ENCODE measurements at regions not wholly inside any gene's neighbourhood (a gene's known extent, or its start where the extent isn't known, plus 50 kb on each side); places are given as distances from the start of the nearest gene placed in this dataset.
"Not testable (repeated sequence)": the region's sequence is repeated elsewhere in the genome, so short reads cannot be mapped to it uniquely, and the experiment has no call there.

DNA sequence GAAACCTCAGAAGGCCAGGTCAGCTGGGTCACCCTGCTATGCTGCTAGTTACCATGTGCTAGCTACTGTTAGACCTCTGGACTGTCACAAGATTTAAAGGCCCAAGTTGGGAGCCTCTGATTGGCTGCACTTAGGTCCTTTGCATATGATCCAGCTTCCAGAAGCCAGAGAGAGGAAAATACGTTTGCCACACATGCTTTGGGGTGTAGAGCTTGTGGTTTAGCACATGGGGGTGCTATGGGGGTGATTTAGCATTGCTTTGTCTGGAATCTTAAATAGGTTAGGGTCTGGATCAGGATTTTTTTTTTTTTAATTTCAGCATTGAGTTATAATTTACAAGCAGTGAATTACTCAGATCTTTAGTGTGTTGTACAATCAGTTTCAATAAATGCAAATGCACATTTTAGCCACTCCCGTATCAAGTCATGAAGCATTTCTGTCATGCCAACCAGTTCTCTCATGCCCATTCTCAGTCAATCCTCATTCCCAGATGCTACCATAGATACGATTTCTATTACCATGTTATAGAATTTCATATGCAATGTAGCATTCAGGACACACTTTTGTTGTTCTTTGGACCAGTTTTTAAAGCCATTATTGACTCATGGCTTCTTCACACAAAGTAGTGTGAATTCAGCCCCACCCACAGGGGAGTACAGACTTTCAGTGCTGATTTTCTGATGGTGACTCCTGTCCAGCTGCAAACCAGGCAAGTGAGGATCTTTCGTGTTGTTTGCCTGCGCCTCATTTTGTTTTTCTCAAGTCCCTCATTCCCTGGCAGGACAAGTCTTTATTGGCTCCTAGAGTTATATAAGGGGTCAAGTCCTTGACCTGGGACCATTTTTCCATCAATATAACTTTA is 250.4 kb downstream of the LRRC70 start:
- no peak overlapping the region for H3K27ac Mint-ChIP-seq
- ChIA-PET CTCF (interaction anchor here (0.6 kb wide), 1 partner anchor 1112 kb away, joined by 3 read pairs; no protein-coding TSS in a partner anchor), POLR2A (no interaction called here)
- H3K36me3 Mint-ChIP-seq (ENCODE audit: low read depth), result no peaks in the 10 kb centered on the region
- H3K9me3 Mint-ChIP-seq, result peaks cover 3% of the 10 kb centered on the region
- H3K27me3 Mint-ChIP-seq, result peaks cover 2% of the 10 kb centered on the region
- no peaks in the 10 kb centered on the region for H3K4me1 Mint-ChIP-seq
- no peak overlapping the region for H3K4me3 Mint-ChIP-seq
- DNase-seq, result no peak

DNA sequence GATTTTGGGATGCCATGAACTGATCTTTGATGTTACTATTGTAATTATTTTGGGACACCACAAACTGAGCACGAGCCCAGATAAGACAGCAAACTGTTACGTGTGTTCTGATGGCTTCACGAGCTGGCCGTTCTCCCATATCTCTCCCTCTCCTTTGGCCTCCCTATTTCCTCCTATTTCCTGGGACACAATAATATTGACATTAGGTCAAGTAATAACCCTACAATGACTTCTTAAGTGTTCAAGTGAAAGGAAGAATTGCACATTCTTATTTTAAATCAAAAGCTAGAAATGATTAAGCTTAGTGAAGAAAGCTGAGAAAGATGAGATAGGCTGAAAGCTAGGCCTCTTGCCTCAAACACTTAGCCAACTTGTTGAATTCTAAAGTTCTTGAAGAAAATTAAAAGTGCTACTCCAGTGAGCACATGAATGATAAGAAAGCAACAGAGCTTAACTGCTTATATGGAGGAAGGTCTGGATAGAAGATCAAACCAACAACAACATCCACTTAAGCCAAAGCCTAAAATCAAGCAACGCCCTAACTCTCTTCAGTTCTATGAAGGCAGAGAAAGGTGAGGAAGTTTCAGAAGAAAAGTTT is 247.1 kb downstream of the LRRC70 start:
- no peaks in the 10 kb centered on the region for H3K9me3 Mint-ChIP-seq
- no peak overlapping the region for H3K4me3 Mint-ChIP-seq
- peaks cover 2% of the 10 kb centered on the region for H3K27me3 Mint-ChIP-seq
- CTCF ChIA-PET, result no interaction called here
- no peak overlapping the region for H3K27ac Mint-ChIP-seq
- POLR2A ChIA-PET, result no interaction called here
- no peaks in the 10 kb centered on the region for H3K4me1 Mint-ChIP-seq
- no peaks in the 10 kb centered on the region for H3K36me3 Mint-ChIP-seq (ENCODE audit: low read depth)
- DNase-seq, result no peak

DNA sequence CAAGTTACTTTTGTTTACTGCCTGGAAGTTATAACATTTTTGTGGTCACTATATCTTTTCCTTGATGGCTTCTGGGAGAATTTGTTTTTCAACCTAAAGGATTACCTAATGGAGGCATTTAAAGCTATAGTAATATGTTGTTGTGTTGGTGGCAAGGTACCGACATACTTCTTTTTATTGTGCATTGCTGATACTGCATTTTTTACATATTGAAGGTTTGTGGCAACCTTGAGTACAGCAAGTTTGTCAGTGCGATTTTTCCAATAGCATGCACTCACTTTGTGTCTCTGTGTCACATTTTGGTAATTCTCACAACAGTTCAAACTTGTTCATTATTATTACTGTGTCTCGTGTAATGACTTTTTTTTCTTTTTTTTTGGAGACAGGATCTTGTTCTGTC is 246.3 kb downstream of the LRRC70 start:
- Mint-ChIP-seq H3K27me3 (peaks cover 2% of the 10 kb centered on the region), H3K4me1 (no peaks in the 10 kb centered on the region), H3K27ac (no peak overlapping the region), H3K36me3 (ENCODE audit: low read depth) (no peaks in the 10 kb centered on the region), H3K9me3 (no peaks in the 10 kb centered on the region), H3K4me3 (no peak overlapping the region)
- ChIA-PET POLR2A (no interaction called here), CTCF (no interaction called here)
- no peak for DNase-seq

DNA sequence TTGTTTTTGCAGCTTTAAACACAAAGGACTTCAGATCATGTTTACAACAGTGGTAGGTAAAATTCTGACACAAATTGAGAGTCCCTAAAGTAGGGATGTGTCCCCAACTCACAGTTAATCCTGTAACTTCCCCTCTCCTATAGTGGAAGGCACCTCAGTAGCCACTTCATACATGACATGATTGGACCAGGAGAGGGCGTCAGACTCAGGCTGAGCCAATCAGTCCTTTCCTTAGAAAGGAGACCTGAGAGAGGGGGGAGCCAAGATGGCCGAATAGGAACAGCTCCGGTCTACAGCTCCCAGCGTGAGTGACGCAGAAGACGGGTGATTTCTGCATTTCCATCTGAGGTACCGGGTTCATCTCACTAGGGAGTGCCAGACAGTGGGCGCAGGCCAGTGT is 238.4 kb downstream of the LRRC70 start:
- POLR2A ChIA-PET; H3K36me3 Mint-ChIP-seq (ENCODE audit: low read depth); CTCF ChIA-PET; H3K27me3 Mint-ChIP-seq; DNase-seq; H3K4me3 Mint-ChIP-seq; H3K4me1 Mint-ChIP-seq; H3K9me3 Mint-ChIP-seq; H3K27ac Mint-ChIP-seq: not testable (repeated sequence)

DNA sequence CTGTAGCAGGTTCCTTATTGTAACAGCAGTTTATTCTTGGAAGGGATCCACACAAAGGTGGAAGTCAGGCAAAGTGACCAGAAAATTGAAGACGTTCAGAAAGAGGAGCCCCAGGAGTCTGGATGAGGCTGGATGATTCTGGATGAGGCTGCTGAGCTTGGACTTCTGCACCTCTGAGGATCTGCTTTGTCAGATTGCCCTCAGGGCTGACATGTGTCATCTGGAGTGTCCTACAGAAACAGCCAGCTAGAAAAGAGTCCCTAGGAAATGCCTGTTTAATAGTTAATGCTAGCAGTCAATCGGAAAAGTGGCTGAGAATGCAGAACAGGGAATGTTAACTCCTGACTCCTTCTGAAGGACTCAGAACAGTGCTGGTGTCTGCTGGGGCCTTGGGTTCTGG is 236.4 kb downstream of the LRRC70 start:
- CTCF ChIA-PET, result no interaction called here

DNA sequence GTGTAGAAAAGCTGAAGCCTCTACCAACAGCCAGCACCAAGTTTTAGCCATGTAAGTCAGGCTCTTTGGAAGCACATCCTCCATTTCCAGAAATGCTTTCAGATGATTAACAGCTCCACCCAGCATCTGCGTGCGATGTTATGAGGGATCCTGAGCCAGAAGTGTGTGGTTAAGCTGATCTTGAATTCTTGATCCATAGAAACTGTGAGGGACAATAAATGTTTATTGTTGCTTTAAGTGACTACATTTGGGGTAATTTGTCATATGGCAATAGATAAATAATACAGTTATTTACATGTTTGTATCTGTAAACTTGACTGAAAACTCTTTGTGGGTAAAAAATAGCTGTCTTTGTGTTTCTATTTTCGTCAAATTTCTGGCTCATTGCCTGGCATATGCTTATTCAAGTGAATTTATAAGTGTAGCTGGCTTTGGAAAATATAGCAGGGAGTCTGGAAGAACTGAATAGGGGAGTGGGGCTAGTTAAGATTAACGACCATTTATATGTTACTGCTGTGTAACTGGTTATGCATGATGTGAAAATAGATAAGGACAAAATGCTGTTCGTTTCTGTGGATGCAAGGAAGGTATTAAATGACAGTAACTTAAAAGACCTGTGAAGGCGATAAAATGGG is 234.1 kb downstream of the LRRC70 start:
- POLR2A ChIA-PET, result no interaction called here
- CTCF ChIA-PET, result no interaction called here
- no peak for DNase-seq
- H3K9me3 Mint-ChIP-seq, result no peaks in the 10 kb centered on the region
- H3K27ac Mint-ChIP-seq, result no peak overlapping the region
- H3K36me3 Mint-ChIP-seq (ENCODE audit: low read depth), result no peaks in the 10 kb centered on the region
- no peak overlapping the region for H3K4me3 Mint-ChIP-seq
- H3K27me3 Mint-ChIP-seq, result no peaks in the 10 kb centered on the region
- no peaks in the 10 kb centered on the region for H3K4me1 Mint-ChIP-seq

More for the DNA sequence above, 236.4 kb downstream of the LRRC70 start:
- Mint-ChIP-seq H3K27ac (no peak overlapping the region), H3K36me3 (ENCODE audit: low read depth) (no peaks in the 10 kb centered on the region), H3K4me1 (no peaks in the 10 kb centered on the region), H3K27me3 (no peaks in the 10 kb centered on the region), H3K4me3 (no peak overlapping the region), H3K9me3 (no peaks in the 10 kb centered on the region)
- POLR2A ChIA-PET, result interaction anchor here (0.7 kb wide), 1 partner anchor 110 kb away, joined by 3 read pairs; no protein-coding TSS in a partner anchor
- no peak for DNase-seq

DNA sequence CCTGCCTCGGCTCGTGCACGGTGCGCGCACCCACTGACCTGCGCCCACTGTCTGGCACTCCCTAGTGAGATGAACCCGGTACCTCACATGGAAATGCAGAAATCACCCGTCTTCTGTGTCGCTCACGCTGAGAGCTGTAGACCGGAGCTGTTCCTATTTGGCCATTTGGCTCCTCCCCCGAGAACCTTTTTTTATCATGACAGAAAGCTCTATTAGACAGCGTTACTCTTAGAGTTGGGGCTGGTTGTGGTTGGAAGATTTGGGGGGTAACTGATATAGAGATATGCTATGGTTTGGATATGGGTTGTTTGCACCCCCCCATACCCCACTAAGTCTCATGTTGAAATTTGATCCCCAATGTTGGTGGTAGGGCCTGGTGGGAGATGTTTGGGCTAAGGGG is 226.2 kb downstream of the LRRC70 start:
- H3K4me3 Mint-ChIP-seq, result peak overlapping the region; percentile 72
- CTCF ChIA-PET; H3K27me3 Mint-ChIP-seq; POLR2A ChIA-PET; H3K9me3 Mint-ChIP-seq; DNase-seq; H3K36me3 Mint-ChIP-seq (ENCODE audit: low read depth); H3K4me1 Mint-ChIP-seq: not testable (repeated sequence)
- H3K27ac Mint-ChIP-seq, result peak overlapping the region; percentile 54

DNA sequence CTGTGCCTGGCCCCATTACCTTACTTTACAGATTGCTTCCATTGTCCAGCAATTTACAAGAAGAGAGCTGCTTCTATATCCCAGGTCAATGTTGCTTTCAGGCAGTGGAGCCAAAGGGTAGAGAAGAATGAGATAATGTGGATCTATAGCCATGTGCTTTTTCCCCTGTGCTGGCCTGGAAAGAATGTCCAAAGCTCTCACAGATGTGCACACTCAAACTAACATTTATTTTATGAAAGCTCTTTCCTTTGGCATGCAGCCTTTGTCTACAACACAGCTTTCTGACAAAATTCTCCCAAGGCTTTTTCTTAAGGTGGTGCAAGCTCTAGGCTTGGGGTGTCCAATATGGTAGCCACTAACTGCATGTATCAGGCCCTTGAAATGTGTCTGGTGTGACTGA is 217.3 kb downstream of the LRRC70 start:
- DNase-seq, result no peak
- ChIA-PET CTCF (no interaction called here), POLR2A (interaction anchor here (0.7 kb wide), 1 partner anchor 85 kb away, joined by 3 read pairs; no protein-coding TSS in a partner anchor)
- no peaks in the 10 kb centered on the region for H3K4me1 Mint-ChIP-seq
- H3K36me3 Mint-ChIP-seq (ENCODE audit: low read depth), result no peaks in the 10 kb centered on the region
- no peak overlapping the region for H3K4me3 Mint-ChIP-seq
- H3K27ac Mint-ChIP-seq, result no peak overlapping the region
- no peaks in the 10 kb centered on the region for H3K27me3 Mint-ChIP-seq
- H3K9me3 Mint-ChIP-seq, result peaks cover 8% of the 10 kb centered on the region

DNA sequence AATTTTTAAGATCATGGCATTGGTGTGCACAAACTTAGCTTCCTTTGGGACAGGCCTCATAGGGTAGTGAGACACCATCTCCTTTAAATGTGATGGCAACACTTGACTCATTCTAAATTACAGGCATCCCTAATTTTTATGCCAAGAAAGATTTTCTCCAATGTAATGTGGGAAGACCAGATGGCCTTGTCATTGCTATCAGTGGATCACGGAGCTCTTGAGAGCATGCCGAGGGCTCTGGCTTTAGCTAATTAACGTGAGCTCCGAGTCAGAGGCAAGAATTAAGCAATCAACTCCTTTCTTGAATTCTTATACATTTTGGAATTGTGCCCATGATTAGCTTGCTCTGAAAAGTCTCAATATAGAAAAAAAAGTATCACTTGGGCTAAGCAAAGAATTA is 215.8 kb downstream of the LRRC70 start:
- CTCF ChIA-PET, result interaction anchor here (0.5 kb wide), 1 partner anchor 208 kb away, joined by 4 read pairs; no protein-coding TSS in a partner anchor
- DNase-seq, result no peak
- Mint-ChIP-seq H3K27ac (no peak overlapping the region), H3K9me3 (peaks cover 8% of the 10 kb centered on the region), H3K4me3 (no peak overlapping the region), H3K4me1 (no peaks in the 10 kb centered on the region), H3K27me3 (peaks cover 3% of the 10 kb centered on the region), H3K36me3 (ENCODE audit: low read depth) (no peaks in the 10 kb centered on the region)
- POLR2A ChIA-PET, result no interaction called here

DNA sequence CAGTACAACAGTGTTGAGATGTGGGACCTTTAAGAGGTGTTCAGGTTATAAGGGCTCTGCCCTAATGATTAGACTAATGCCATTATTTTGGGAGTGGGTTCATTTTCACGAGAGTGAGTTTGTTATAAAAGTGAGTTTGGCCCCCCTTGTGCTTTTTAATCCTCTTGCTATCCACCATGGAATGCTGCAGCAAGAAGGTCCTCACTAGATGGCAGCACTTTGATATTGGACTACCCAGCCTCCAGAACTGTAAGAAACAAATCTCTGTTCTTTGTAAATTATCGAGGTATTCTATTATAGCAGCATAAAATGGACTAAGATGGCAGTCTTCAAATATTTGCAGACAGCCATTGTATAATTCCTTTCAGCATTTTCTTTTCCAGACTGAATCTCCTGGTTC is 212.4 kb downstream of the LRRC70 start:
- Mint-ChIP-seq H3K9me3 (no peaks in the 10 kb centered on the region), H3K4me3 (no peak overlapping the region), H3K36me3 (ENCODE audit: low read depth) (no peaks in the 10 kb centered on the region), H3K27ac (no peak overlapping the region), H3K4me1 (no peaks in the 10 kb centered on the region), H3K27me3 (peaks cover 12% of the 10 kb centered on the region)
- ChIA-PET CTCF (no interaction called here), POLR2A (no interaction called here)
- no peak for DNase-seq

DNA sequence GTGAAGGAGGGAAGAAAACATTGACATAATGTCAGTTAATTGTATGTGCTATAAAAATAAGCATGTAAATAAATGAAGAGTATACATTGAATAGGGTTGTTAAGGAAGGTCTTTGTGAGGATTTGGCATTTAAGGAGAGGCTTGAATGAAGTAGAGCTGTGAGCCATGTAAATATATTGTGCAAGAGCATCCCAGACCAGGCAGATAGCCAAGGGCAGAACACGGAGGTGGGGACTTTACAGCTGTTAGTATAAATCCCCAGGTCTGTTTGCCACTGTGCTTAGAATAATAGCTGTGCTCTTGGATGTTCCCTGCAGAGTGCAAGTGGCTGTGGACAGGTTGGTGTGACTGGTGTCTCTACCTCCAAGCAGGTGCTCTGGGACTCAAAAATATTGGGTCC is 211.7 kb downstream of the LRRC70 start:
- Mint-ChIP-seq H3K4me3 (no peak overlapping the region), H3K4me1 (no peaks in the 10 kb centered on the region), H3K27me3 (peaks cover 14% of the 10 kb centered on the region), H3K27ac (no peak overlapping the region), H3K9me3 (no peaks in the 10 kb centered on the region), H3K36me3 (ENCODE audit: low read depth) (no peaks in the 10 kb centered on the region)
- POLR2A ChIA-PET, result no interaction called here
- CTCF ChIA-PET, result no interaction called here
- DNase-seq, result no peak

DNA sequence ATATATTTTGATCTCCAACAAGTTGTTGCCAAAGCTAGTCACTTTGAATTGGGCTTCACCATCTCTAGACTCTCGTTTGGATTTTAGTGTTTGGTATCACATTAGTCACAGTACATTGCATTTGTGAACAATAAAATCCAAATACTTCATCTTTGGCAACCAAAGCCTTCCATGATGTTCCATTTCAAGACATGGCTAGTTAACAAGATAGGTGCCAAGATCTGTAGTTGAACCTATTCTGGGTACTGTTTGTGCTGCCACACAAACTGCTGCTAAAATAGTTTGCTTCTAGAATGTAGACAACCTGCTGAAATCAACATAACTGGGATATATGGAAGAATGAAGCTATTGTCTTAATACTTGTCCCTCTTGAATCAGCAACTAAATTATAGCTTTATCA is 207.5 kb downstream of the LRRC70 start:
- CTCF ChIA-PET, result no interaction called here
- POLR2A ChIA-PET, result no interaction called here
- Mint-ChIP-seq H3K4me3 (no peak overlapping the region), H3K4me1 (peaks cover 1% of the 10 kb centered on the region), H3K27ac (no peak overlapping the region), H3K36me3 (ENCODE audit: low read depth) (no peaks in the 10 kb centered on the region), H3K9me3 (no peaks in the 10 kb centered on the region), H3K27me3 (peaks cover 14% of the 10 kb centered on the region)
- DNase-seq, result no peak

DNA sequence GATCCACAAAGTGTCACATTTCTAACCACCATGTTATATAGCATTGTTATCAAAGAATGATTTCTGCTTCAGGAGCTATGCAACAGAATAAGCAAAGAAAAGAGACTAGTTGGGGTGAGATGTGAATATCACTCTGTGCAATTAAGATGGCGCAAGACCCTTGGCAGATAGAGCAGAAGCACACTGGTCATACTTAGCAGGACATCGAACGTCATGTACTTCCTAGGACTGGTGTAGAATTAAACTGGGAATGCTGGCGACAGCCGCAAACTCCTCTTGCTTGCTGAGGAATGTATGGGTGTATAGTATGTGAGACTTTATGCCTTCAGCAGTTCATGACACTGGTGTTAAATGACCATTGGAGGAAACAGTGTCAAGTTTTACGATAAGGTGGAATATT is 207.0 kb downstream of the LRRC70 start:
- ChIA-PET CTCF (no interaction called here), POLR2A (no interaction called here)
- DNase-seq, result no peak
- Mint-ChIP-seq H3K36me3 (ENCODE audit: low read depth) (no peaks in the 10 kb centered on the region), H3K27ac (no peak overlapping the region), H3K4me1 (peaks cover 1% of the 10 kb centered on the region), H3K27me3 (peaks cover 14% of the 10 kb centered on the region), H3K9me3 (no peaks in the 10 kb centered on the region), H3K4me3 (no peak overlapping the region)
